ENCODE measurements at regions not wholly inside any gene's neighbourhood (a gene's known extent, or its start where the extent isn't known, plus 50 kb on each side); places are given as distances from the start of the nearest gene placed in this dataset.

DNA sequence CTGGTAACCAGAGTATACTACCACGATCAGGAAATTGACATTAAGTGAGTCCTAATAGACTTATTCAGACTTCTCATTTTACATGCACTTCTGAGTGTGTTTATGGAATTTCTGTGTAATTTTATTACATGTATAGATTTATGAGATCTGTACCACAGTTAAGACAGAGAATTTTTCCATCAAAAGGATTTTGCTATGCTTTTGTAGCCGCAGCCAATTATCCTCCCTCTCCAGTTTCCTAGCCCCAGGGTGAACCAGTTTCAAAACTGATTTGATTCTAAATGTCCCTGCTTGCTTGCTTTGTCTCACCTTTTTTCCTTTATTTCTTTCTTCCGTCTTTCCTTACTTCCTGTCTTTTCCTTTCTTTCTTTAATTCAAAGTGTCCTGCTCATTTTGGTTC is 661.2 kb upstream of the BCHE start:
- Histone ChIP-seq H3K4me1 (ENCODE audit: insufficient read depth) (no peaks in the 10 kb centered on the region), H3K9ac (no peak overlapping the region), H3K4me3 (no peak overlapping the region), H3K27me3 (replicated peaks; ENCODE audit: insufficient read depth) (no peaks in the 10 kb centered on the region), H3K9me2 (ENCODE audit: insufficient read depth) (no peaks in the 10 kb centered on the region), H3F3A (ENCODE audit: insufficient read depth) (no peaks in the 10 kb centered on the region), H3K36me3 (ENCODE audit: low read depth) (no peaks in the 10 kb centered on the region), H3K4me2 (ENCODE audit: unreplicated experiment) (no peak overlapping the region), H3K9me3 (ENCODE audit: low read depth) (no peaks in the 10 kb centered on the region), H4K20me1 (ENCODE audit: insufficient read depth) (no peaks in the 10 kb centered on the region), H3K79me2 (ENCODE audit: insufficient read depth) (no peaks in the 10 kb centered on the region), H3K27ac (no peak overlapping the region), H2AFZ (no peak overlapping the region)
- TF ChIP-seq EZH2phosphoT487 (IDR thresholded peaks at IDR 0.05; ENCODE audit: insufficient read depth, low read depth): no peak
- TF ChIP-seq EZH2 (IDR thresholded peaks at IDR 0.05; ENCODE audit: insufficient read depth, poor library complexity, severe bottlenecking): no peak
- DNase-seq: no peak
- in situ Hi-C loops (cut with MboI): no loop called here
- 19 to 20% methylated on average over 3 of the region's 3 CpGs for WGBS, 2 experiments (ENCODE audit: low coverage in 1 of 2, low lambda C conversion rate in 2 of 2, missing lambda C conversion rate in 2 of 2)

DNA sequence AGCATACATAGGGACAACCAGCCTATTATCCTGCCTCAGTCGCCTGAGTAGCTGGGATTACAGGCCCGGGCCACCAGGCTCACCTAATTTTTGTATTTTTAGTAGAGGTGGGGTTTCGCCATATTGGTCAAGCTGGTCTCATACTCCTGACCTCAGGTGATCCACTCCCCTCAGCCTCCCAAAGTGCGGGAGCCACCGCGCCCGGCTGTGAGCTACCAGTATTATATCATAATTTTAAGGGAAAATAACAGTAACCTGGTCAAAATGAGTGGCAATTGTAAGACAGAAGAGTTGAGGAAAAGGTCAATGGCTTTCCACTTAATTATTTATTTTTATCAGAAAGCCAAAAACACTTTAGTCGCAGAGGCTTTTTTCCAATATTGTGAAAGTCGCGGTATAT is 652.6 kb upstream of the BCHE start:
- 60 to 64% methylated on average over 10 of the region's 10 CpGs for WGBS, 2 experiments (ENCODE audit: low coverage in 1 of 2, low lambda C conversion rate in 2 of 2, missing lambda C conversion rate in 2 of 2)
- Histone ChIP-seq H3K27me3 (replicated peaks; ENCODE audit: insufficient read depth) (no peaks in the 10 kb centered on the region), H3F3A (ENCODE audit: insufficient read depth) (no peaks in the 10 kb centered on the region), H3K9ac (no peak overlapping the region), H3K4me3 (no peak overlapping the region), H3K9me3 (ENCODE audit: low read depth) (no peaks in the 10 kb centered on the region), H3K4me1 (ENCODE audit: insufficient read depth) (no peaks in the 10 kb centered on the region), H4K20me1 (ENCODE audit: insufficient read depth) (no peaks in the 10 kb centered on the region), H3K4me2 (ENCODE audit: unreplicated experiment) (no peak overlapping the region), H3K27ac (no peak overlapping the region), H3K79me2 (ENCODE audit: insufficient read depth) (no peaks in the 10 kb centered on the region), H3K9me2 (ENCODE audit: insufficient read depth) (no peaks in the 10 kb centered on the region), H3K36me3 (ENCODE audit: low read depth) (no peaks in the 10 kb centered on the region), H2AFZ (no peak overlapping the region)
- TF ChIP-seq EZH2 (IDR thresholded peaks at IDR 0.05; ENCODE audit: insufficient read depth, poor library complexity, severe bottlenecking): no peak
- no peak for TF ChIP-seq EZH2phosphoT487 (IDR thresholded peaks at IDR 0.05; ENCODE audit: insufficient read depth, low read depth)
- in situ Hi-C loops (cut with MboI): no loop called here
- DNase-seq: no peak

DNA sequence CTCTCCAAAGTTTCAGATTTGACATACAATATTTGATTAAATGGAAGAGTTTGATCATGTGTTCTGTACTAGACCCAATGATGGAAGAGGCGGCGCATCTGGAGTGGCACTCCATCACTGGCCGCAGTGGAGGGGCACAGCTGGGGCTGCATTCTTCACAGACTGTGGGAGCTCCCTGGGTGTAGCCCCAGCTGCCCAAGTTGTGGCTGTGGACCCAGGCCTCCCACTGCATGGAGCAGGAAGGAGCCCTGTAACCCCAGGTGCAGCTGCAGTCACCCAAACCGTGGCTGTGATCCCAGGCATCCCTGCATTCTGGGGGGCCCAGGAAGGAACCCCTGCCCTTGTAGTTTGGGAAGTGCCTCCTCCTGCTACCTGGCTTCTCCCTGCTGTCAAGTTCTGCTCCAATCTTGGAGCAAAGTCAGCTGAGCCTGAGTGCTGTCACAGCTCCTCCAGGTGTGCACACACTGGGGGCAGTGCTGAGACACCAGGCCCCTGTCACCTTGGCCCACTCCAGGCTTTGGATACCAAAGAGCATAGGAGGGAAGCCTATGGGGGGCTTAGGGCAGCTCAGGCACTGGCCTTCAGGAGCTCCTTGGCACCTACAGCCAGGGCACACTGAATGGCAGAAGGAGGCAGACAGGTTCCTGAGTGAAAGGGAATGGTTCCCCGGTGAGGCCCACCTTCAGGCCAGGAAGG is 651.9 kb upstream of the BCHE start:
- H3F3A ChIP-seq (ENCODE audit: insufficient read depth): no peaks in the 10 kb centered on the region
- no peak overlapping the region for H2AFZ ChIP-seq
- no peaks in the 10 kb centered on the region for H3K9me3 ChIP-seq (ENCODE audit: low read depth)
- in situ Hi-C loops (cut with MboI): no loop called here
- no peaks in the 10 kb centered on the region for H4K20me1 ChIP-seq (ENCODE audit: insufficient read depth)
- H3K4me2 ChIP-seq (ENCODE audit: unreplicated experiment): no peak overlapping the region
- TF ChIP-seq EZH2phosphoT487 (IDR thresholded peaks at IDR 0.05; ENCODE audit: insufficient read depth, low read depth): no peak
- TF ChIP-seq EZH2 (IDR thresholded peaks at IDR 0.05; ENCODE audit: insufficient read depth, poor library complexity, severe bottlenecking): no peak
- no peak overlapping the region for H3K27ac ChIP-seq
- H3K4me1 ChIP-seq (ENCODE audit: insufficient read depth): no peaks in the 10 kb centered on the region
- no peaks in the 10 kb centered on the region for H3K36me3 ChIP-seq (ENCODE audit: low read depth)
- 52% methylated on average over 5 of the region's 5 CpGs for WGBS, 2 experiments (ENCODE audit: low coverage in 1 of 2, low lambda C conversion rate in 2 of 2, missing lambda C conversion rate in 2 of 2)
- no peak for DNase-seq
- no peak overlapping the region for H3K4me3 ChIP-seq
- H3K27me3 ChIP-seq (replicated peaks; ENCODE audit: insufficient read depth): no peaks in the 10 kb centered on the region
- H3K9ac ChIP-seq: no peak overlapping the region
- no peaks in the 10 kb centered on the region for H3K9me2 ChIP-seq (ENCODE audit: insufficient read depth)
- H3K79me2 ChIP-seq (ENCODE audit: insufficient read depth): no peaks in the 10 kb centered on the region

DNA sequence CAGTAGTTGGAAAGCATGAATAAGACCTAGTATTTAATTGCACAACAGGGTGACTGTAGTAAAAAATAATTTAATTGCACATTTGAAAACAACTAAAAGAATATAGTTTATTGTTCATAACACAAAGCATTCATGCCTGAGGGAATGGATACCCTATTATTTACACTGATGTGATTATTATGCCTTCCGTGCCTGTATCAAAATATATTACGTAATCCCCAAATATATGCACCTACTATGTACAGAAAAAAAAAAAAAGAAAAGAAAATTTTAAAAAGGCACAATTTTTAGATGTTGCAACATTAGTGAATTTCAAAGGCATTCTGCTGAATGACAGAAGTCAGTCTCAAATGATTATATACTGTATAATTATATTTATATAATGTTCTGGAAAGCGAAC is 647.2 kb upstream of the BCHE start:
- H3K4me3 ChIP-seq: no peak overlapping the region
- H3K9me3 ChIP-seq (ENCODE audit: low read depth): no peaks in the 10 kb centered on the region
- no peak overlapping the region for H3K27ac ChIP-seq
- H3K9me2 ChIP-seq (ENCODE audit: insufficient read depth): no peaks in the 10 kb centered on the region
- H4K20me1 ChIP-seq (ENCODE audit: insufficient read depth): no peaks in the 10 kb centered on the region
- no peak for DNase-seq
- H2AFZ ChIP-seq: no peak overlapping the region
- H3K4me1 ChIP-seq (ENCODE audit: insufficient read depth): no peaks in the 10 kb centered on the region
- WGBS, 2 experiments (ENCODE audit: low coverage in 1 of 2, low lambda C conversion rate in 2 of 2, missing lambda C conversion rate in 2 of 2): 31 to 43% methylated on average over 3 of the region's 3 CpGs
- no peaks in the 10 kb centered on the region for H3K27me3 ChIP-seq (replicated peaks; ENCODE audit: insufficient read depth)
- H3K4me2 ChIP-seq (ENCODE audit: unreplicated experiment): no peak overlapping the region
- no peaks in the 10 kb centered on the region for H3K79me2 ChIP-seq (ENCODE audit: insufficient read depth)
- H3K36me3 ChIP-seq (ENCODE audit: low read depth): no peaks in the 10 kb centered on the region
- in situ Hi-C loops (cut with MboI): no loop called here
- no peak for TF ChIP-seq EZH2phosphoT487 (IDR thresholded peaks at IDR 0.05; ENCODE audit: insufficient read depth, low read depth)
- no peak for TF ChIP-seq EZH2 (IDR thresholded peaks at IDR 0.05; ENCODE audit: insufficient read depth, poor library complexity, severe bottlenecking)
- H3K9ac ChIP-seq: no peak overlapping the region
- H3F3A ChIP-seq (ENCODE audit: insufficient read depth): no peaks in the 10 kb centered on the region

DNA sequence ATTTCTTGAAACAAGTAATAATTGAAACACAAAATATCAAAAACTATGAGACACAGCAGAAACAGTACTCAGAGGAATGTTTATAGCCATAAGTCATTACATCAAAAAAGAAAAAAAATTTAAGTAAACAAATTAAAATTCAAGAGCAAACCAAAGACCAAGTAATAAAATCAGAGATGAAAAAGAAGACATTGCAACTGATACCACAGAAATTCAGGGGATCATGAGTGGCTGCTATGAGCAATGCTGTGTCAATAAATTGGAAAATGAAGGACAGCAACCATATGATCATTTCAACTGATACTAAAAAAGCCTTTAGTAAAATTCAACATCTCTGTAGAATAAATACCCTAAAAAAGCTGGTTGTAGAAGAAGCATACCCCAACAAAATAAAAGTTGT is 644.1 kb upstream of the BCHE start:
- H3K36me3 ChIP-seq (ENCODE audit: low read depth): no peaks in the 10 kb centered on the region
- H3K27me3 ChIP-seq (replicated peaks; ENCODE audit: insufficient read depth): no peaks in the 10 kb centered on the region
- H3K4me2 ChIP-seq (ENCODE audit: unreplicated experiment): no peak overlapping the region
- no peaks in the 10 kb centered on the region for H4K20me1 ChIP-seq (ENCODE audit: insufficient read depth)
- H3K27ac ChIP-seq: no peak overlapping the region
- H3K4me1 ChIP-seq (ENCODE audit: insufficient read depth): no peaks in the 10 kb centered on the region
- TF ChIP-seq EZH2 (IDR thresholded peaks at IDR 0.05; ENCODE audit: insufficient read depth, poor library complexity, severe bottlenecking): no peak
- DNase-seq: no peak
- no peaks in the 10 kb centered on the region for H3K79me2 ChIP-seq (ENCODE audit: insufficient read depth)
- H3F3A ChIP-seq (ENCODE audit: insufficient read depth): no peaks in the 10 kb centered on the region
- no peak overlapping the region for H3K4me3 ChIP-seq
- H2AFZ ChIP-seq: no peak overlapping the region
- no peaks in the 10 kb centered on the region for H3K9me2 ChIP-seq (ENCODE audit: insufficient read depth)
- no peaks in the 10 kb centered on the region for H3K9me3 ChIP-seq (ENCODE audit: low read depth)
- no peak overlapping the region for H3K9ac ChIP-seq
- in situ Hi-C loops (cut with MboI): no loop called here
